ENCODE measurements at regions not wholly inside any gene's neighbourhood (a gene's known extent, or its start where the extent isn't known, plus 50 kb on each side); places are given as distances from the start of the nearest gene placed in this dataset.

GRCh38 chr2:152815634-152816257 lies 97.3 kb downstream of the ARL6IP6 start:
- H3K27ac ChIP-seq, result no peak overlapping the region
- H3K36me3 ChIP-seq, result no peaks in the 10 kb centered on the region
- no peak overlapping the region for H3K4me3 ChIP-seq (ENCODE audit: low read depth in 1 of 2, low read length in 1 of 2)
- H3K9me3 ChIP-seq, result no peaks in the 10 kb centered on the region
- H3K4me1 ChIP-seq (ENCODE audit: control insufficient read depth in 1 of 2, insufficient read depth in 1 of 2, low read depth in 1 of 2, low read length in 1 of 2), result no peaks in the 10 kb centered on the region
- H3K27me3 ChIP-seq, result no peaks in the 10 kb centered on the region
- TF ChIP-seq CTCF (IDR thresholded peaks at IDR 0.05), result no peak

- Histone ChIP-seq H3K9me3 (no peaks in the 10 kb centered on the region), H3K27ac (no peak overlapping the region), H3K36me3 (no peaks in the 10 kb centered on the region), H3K4me1 (ENCODE audit: control insufficient read depth in 1 of 2, insufficient read depth in 1 of 2, low read depth in 1 of 2, low read length in 1 of 2) (no peaks in the 10 kb centered on the region), H3K27me3 (no peaks in the 10 kb centered on the region), H3K4me3 (ENCODE audit: low read depth in 1 of 2, low read length in 1 of 2) (no peak overlapping the region)
- TF ChIP-seq CTCF (IDR thresholded peaks at IDR 0.05), result no peak
Observed at GRCh38 chr2:152814475-152815030, 96.1 kb downstream of the ARL6IP6 start.

GRCh38 chr2:152813351-152813750 lies 94.9 kb downstream of the ARL6IP6 start:
- Histone ChIP-seq H3K9me3 (no peaks in the 10 kb centered on the region), H3K27ac (no peak overlapping the region), H3K36me3 (no peaks in the 10 kb centered on the region), H3K4me3 (ENCODE audit: low read depth in 1 of 2, low read length in 1 of 2) (no peak overlapping the region), H3K27me3 (no peaks in the 10 kb centered on the region), H3K4me1 (ENCODE audit: control insufficient read depth in 1 of 2, insufficient read depth in 1 of 2, low read depth in 1 of 2, low read length in 1 of 2) (no peaks in the 10 kb centered on the region)
- no peak for TF ChIP-seq CTCF (IDR thresholded peaks at IDR 0.05)

Data from neutrophil (primary cell).